ENCODE measurements at regions not wholly inside any gene's neighbourhood (a gene's known extent, or its start where the extent isn't known, plus 50 kb on each side); places are given as distances from the start of the nearest gene placed in this dataset.

- Mint-ChIP-seq H3K9me3 (peaks cover 23% of the 10 kb centered on the region), H3K4me1 (no peaks in the 10 kb centered on the region), H3K27ac (no peak overlapping the region), H3K27me3 (ENCODE audit: low read depth, poor library complexity) (peaks cover 5% of the 10 kb centered on the region), H3K4me3 (no peak overlapping the region), H3K36me3 (ENCODE audit: low read depth) (peaks cover 11% of the 10 kb centered on the region)
- DNase-seq: no peak
- TF ChIP-seq CTCF (IDR thresholded peaks at IDR 0.05): no peak
Measured at GRCh38 chr20:24880356-24880755, 68.7 kb upstream of the CST7 start.

GRCh38 chr20:24890286-24890685 is 58.8 kb upstream of the CST7 start:
- Mint-ChIP-seq H3K4me1 (no peaks in the 10 kb centered on the region), H3K9me3 (peaks cover 20% of the 10 kb centered on the region), H3K27ac (no peak overlapping the region), H3K27me3 (ENCODE audit: low read depth, poor library complexity) (peaks cover 4% of the 10 kb centered on the region), H3K36me3 (ENCODE audit: low read depth) (no peaks in the 10 kb centered on the region), H3K4me3 (no peak overlapping the region)
- no peak for DNase-seq
- TF ChIP-seq CTCF (IDR thresholded peaks at IDR 0.05): no peak

- Mint-ChIP-seq H3K4me1 (no peaks in the 10 kb centered on the region), H3K27me3 (ENCODE audit: low read depth, poor library complexity) (peaks cover 6% of the 10 kb centered on the region), H3K9me3 (peaks cover 26% of the 10 kb centered on the region), H3K4me3 (no peak overlapping the region), H3K36me3 (ENCODE audit: low read depth) (no peaks in the 10 kb centered on the region), H3K27ac (no peak overlapping the region)
- no peak for TF ChIP-seq CTCF (IDR thresholded peaks at IDR 0.05)
- DNase-seq: no peak
Measured at GRCh38 chr20:24891546-24892393, 57.3 kb upstream of the CST7 start.

GRCh38 chr20:24892522-24892921 is 56.5 kb upstream of the CST7 start:
- no peak for TF ChIP-seq CTCF (IDR thresholded peaks at IDR 0.05)
- H3K27me3 Mint-ChIP-seq (ENCODE audit: low read depth, poor library complexity): peaks cover 6% of the 10 kb centered on the region
- H3K36me3 Mint-ChIP-seq (ENCODE audit: low read depth): no peaks in the 10 kb centered on the region
- no peak overlapping the region for H3K27ac Mint-ChIP-seq
- no peak overlapping the region for H3K4me3 Mint-ChIP-seq
- no peak for DNase-seq
- H3K4me1 Mint-ChIP-seq: no peaks in the 10 kb centered on the region
- H3K9me3 Mint-ChIP-seq: peaks cover 31% of the 10 kb centered on the region

- Mint-ChIP-seq H3K4me1 (no peaks in the 10 kb centered on the region), H3K36me3 (ENCODE audit: low read depth) (no peaks in the 10 kb centered on the region), H3K4me3 (no peak overlapping the region), H3K27ac (no peak overlapping the region), H3K9me3 (peaks cover 35% of the 10 kb centered on the region), H3K27me3 (ENCODE audit: low read depth, poor library complexity) (peaks cover 2% of the 10 kb centered on the region)
- no peak for DNase-seq
- TF ChIP-seq CTCF (IDR thresholded peaks at IDR 0.05): no peak
Measured at GRCh38 chr20:24892931-24893330, 56.1 kb upstream of the CST7 start.

GRCh38 chr20:24894488-24894887 is 54.6 kb upstream of the CST7 start:
- Mint-ChIP-seq H3K4me3 (no peak overlapping the region), H3K9me3 (peaks cover 48% of the 10 kb centered on the region), H3K27ac (no peak overlapping the region), H3K4me1 (no peaks in the 10 kb centered on the region), H3K36me3 (ENCODE audit: low read depth) (peaks cover 6% of the 10 kb centered on the region), H3K27me3 (ENCODE audit: low read depth, poor library complexity) (peaks cover 2% of the 10 kb centered on the region)
- DNase-seq: no peak
- TF ChIP-seq CTCF (IDR thresholded peaks at IDR 0.05): no peak

Data from nephron progenitor cell (in vitro differentiated cells).